ENCODE measurements at regions not wholly inside any gene's neighbourhood (a gene's known extent, or its start where the extent isn't known, plus 50 kb on each side); places are given as distances from the start of the nearest gene placed in this dataset.

- TF ChIP-seq EZH2 (IDR thresholded peaks at IDR 0.05; ENCODE audit: low read length, missing control alignments) (no peak), CTCF (conservative IDR thresholded peaks at IDR 0.05 in 1 of 2, IDR thresholded peaks at IDR 0.05 in 1 of 2; ENCODE audit: low read depth in 1 of 2, low read length in 2 of 2) (no peak)
Observed at GRCh38 chr3:112745567-112746248, 101.0 kb downstream of the CD200R1L start.

Measured in fibroblast of lung (primary cell).